Esophagus muscularis mucosa (tissue), 3 donors: ENCODE measurements at regions not wholly inside any gene's neighbourhood (a gene's known extent, or its start where the extent isn't known, plus 50 kb on each side); places are given as distances from the start of the nearest gene placed in this dataset.

Source experiments
- POLR2AphosphoS5 ChIP-seq, 2 donors: sonication (generic); formaldehyde crosslinking; IDR thresholded peaks; one replicate each; pipeline ENCODE4 v1.6.1; 2017; ENCODE audit warnings: antibody characterized with exemption in 2 of 2
- TF ChIP-seq, protein P1 (sequence below), 3 experiments: fragments of 200-600 bp in 2 of 3; fragments of 450-650 bp in 1 of 3; sonication (generic) in 2 of 3; IDR thresholded peaks; one replicate each; pipeline ENCODE4 v1.5.1; 2017 to 2019; ENCODE audit warnings: antibody characterized with exemption in 3 of 3, mild to moderate bottlenecking in 2 of 3, moderate library complexity in 1 of 3

DNA sequence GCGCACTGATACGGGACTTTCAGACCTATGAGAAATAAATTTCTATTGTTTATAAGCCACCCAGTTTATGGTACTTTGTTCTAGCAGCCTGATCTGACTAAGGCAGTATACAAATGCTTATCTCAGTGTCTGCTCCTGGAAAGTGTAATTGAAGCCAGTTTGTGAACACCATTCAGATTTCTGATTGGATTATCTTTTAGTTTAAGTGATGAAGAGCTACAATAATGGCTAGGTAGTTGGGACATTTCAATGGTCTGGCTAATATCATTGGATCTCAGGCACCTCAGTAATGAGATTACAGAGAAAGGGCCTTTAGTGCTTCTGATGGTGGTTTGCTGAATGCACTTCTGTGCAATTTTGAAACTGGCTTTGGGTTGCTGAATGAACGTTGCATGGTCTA, 133.5 kb downstream of the PSAT1 start:
- TF ChIP-seq, protein P1, sequence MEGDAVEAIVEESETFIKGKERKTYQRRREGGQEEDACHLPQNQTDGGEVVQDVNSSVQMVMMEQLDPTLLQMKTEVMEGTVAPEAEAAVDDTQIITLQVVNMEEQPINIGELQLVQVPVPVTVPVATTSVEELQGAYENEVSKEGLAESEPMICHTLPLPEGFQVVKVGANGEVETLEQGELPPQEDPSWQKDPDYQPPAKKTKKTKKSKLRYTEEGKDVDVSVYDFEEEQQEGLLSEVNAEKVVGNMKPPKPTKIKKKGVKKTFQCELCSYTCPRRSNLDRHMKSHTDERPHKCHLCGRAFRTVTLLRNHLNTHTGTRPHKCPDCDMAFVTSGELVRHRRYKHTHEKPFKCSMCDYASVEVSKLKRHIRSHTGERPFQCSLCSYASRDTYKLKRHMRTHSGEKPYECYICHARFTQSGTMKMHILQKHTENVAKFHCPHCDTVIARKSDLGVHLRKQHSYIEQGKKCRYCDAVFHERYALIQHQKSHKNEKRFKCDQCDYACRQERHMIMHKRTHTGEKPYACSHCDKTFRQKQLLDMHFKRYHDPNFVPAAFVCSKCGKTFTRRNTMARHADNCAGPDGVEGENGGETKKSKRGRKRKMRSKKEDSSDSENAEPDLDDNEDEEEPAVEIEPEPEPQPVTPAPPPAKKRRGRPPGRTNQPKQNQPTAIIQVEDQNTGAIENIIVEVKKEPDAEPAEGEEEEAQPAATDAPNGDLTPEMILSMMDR (IDR thresholded peaks at IDR 0.05): no peak
- no peak for TF ChIP-seq POLR2AphosphoS5 (IDR thresholded peaks at IDR 0.05)
